CD4-positive, alpha-beta memory T cell (primary cell): ENCODE measurements at regions not wholly inside any gene's neighbourhood (a gene's known extent, or its start where the extent isn't known, plus 50 kb on each side); places are given as distances from the start of the nearest gene placed in this dataset.

ENCODE experiments used
- CTCF ChIA-PET: fragments of 350-600 bp; sonication (Branson Sonifier 250); formaldehyde crosslinking; loops from one replicate; lab custom pipeline; 2021; ENCODE audit warnings: inconsistent platforms; ENCODE audit not compliant: partially characterized antibody; lab: Charles Lee
- POLR2A ChIA-PET: fragments of 350-600 bp; sonication (Branson Sonifier 250); formaldehyde crosslinking; loops from one replicate; lab custom pipeline; 2021; ENCODE audit not compliant: partially characterized antibody; lab: Charles Lee
- DNase-seq, 5 donors: peaks; one replicate each; pipeline versions ENCODE4 v3.0.0 to v3.0.0-alpha.2; 2020 to 2022; ENCODE audit warnings: mixed read lengths in 1 of 5
- H3K27ac ChIP-seq: one replicate; pipeline ENCODE4 v1.7.0; 2013; ENCODE audit warnings: low read depth, low read length
- H3K27me3 ChIP-seq: 2 replicates; pipeline ENCODE4 v1.7.0; 2013; ENCODE audit warnings: mild to moderate bottlenecking, low read length, moderate library complexity; ENCODE audit not compliant: insufficient read depth
- H3K36me3 ChIP-seq: 2 replicates; pipeline ENCODE4 v1.7.0; 2013; ENCODE audit warnings: mild to moderate bottlenecking, low read length, moderate library complexity; ENCODE audit not compliant: insufficient read depth
- H3K4me1 ChIP-seq: 2 replicates; pipeline ENCODE4 v1.7.0; 2013; ENCODE audit warnings: mild to moderate bottlenecking, low read length, moderate library complexity; ENCODE audit not compliant: insufficient read depth
- H3K4me3 ChIP-seq, 2 donors: one replicate each; pipeline ENCODE4 v1.7.0; 2013; ENCODE audit warnings: low read length in 2 of 2, mild to moderate bottlenecking in 1 of 2
- H3K9me3 ChIP-seq, 2 donors: one replicate each; pipeline ENCODE4 v1.7.0; 2013; ENCODE audit warnings: low read length in 2 of 2, control low read depth in 1 of 2; ENCODE audit not compliant: control insufficient read depth in 1 of 2
- H3K27ac Mint-ChIP-seq, 7 donors: one replicate each; pipeline ENCODE4 v1.8.0; 2020 to 2021; ENCODE audit warnings: mixed read lengths in 7 of 7, mild to moderate bottlenecking in 6 of 7, inconsistent platforms in 3 of 7, moderate library complexity in 3 of 7
- H3K27me3 Mint-ChIP-seq, 2 donors: one replicate each; pipeline ENCODE4 v1.8.0; 2020 to 2021; ENCODE audit warnings: mixed read lengths in 2 of 2
- H3K36me3 Mint-ChIP-seq, 2 donors: one replicate each; pipeline ENCODE4 v1.8.0; 2020 to 2021; ENCODE audit warnings: mixed read lengths in 2 of 2, inconsistent platforms in 1 of 2, mild to moderate bottlenecking in 1 of 2
- H3K4me1 Mint-ChIP-seq, 4 donors: one replicate each; pipeline ENCODE4 v1.8.0; 2020 to 2021; ENCODE audit warnings: mixed read lengths in 4 of 4, mild to moderate bottlenecking in 1 of 4
- H3K4me3 Mint-ChIP-seq, 8 donors: one replicate each; pipeline ENCODE4 v1.8.0; 2020 to 2021; ENCODE audit warnings: mixed read lengths in 8 of 8, mild to moderate bottlenecking in 7 of 8, moderate library complexity in 6 of 8, inconsistent platforms in 3 of 8
- H3K9me3 Mint-ChIP-seq, 8 donors: one replicate each; pipeline ENCODE4 v1.8.0; 2020 to 2021; ENCODE audit warnings: mixed read lengths in 8 of 8, mild to moderate bottlenecking in 5 of 8, inconsistent platforms in 3 of 8, moderate library complexity in 1 of 8
- intact Hi-C: fragments of 100-400 bp; cut with micrococcal nuclease; formaldehyde crosslinking; loops from one replicate; pipeline ENCODE4 v1.15.1; 2023

GRCh38 chr2:57527685-57528084, 518.9 kb upstream of the VRK2 start:
- ChIA-PET POLR2A (no interaction called here), CTCF (interaction anchor here (0.9 kb wide), 1 partner anchor 10 kb away, joined by 4 read pairs; no protein-coding TSS in a partner anchor)
- no peaks in the 10 kb centered on the region for H3K9me3 ChIP-seq
- intact Hi-C loops, result no loop called here
- H3K4me1 ChIP-seq, result no peaks in the 10 kb centered on the region
- Mint-ChIP-seq H3K27ac (no peak overlapping the region), H3K4me3 (no peak overlapping the region), H3K27me3 (no peaks in the 10 kb centered on the region), H3K9me3 (peaks cover 3 to 38% (median 29%) of the 10 kb centered on the region in 8 donors), H3K36me3 (peaks cover 0 to 4% of the 10 kb centered on the region in 2 donors), H3K4me1 (no peaks in the 10 kb centered on the region)
- no peaks in the 10 kb centered on the region for H3K36me3 ChIP-seq
- no peak for DNase-seq
- H3K27me3 ChIP-seq, result no peaks in the 10 kb centered on the region
- no peak overlapping the region for H3K4me3 ChIP-seq
- no peak overlapping the region for H3K27ac ChIP-seq

GRCh38 chr2:57528499-57528898, 518.1 kb upstream of the VRK2 start:
- H3K27ac Mint-ChIP-seq, result no peak overlapping the region
- DNase-seq, result no peak
- H3K27me3 Mint-ChIP-seq, result no peaks in the 10 kb centered on the region
- Histone ChIP-seq H3K4me3 (no peak overlapping the region), H3K4me1 (no peaks in the 10 kb centered on the region), H3K27ac (no peak overlapping the region), H3K36me3 (no peaks in the 10 kb centered on the region), H3K9me3 (no peaks in the 10 kb centered on the region), H3K27me3 (no peaks in the 10 kb centered on the region)
- no peak overlapping the region for H3K4me3 Mint-ChIP-seq
- no peaks in the 10 kb centered on the region for H3K4me1 Mint-ChIP-seq
- peaks cover 0 to 4% of the 10 kb centered on the region in 2 donors for H3K36me3 Mint-ChIP-seq
- intact Hi-C loops, result no loop called here
- POLR2A ChIA-PET, result no interaction called here
- CTCF ChIA-PET, result interaction anchor here (1.0 kb wide), 1 partner anchor 10 kb away, joined by 4 read pairs; no protein-coding TSS in a partner anchor
- peaks cover 3 to 34% (median 24%) of the 10 kb centered on the region in 8 donors for H3K9me3 Mint-ChIP-seq

- Histone ChIP-seq H3K4me1 (no peaks in the 10 kb centered on the region), H3K9me3 (no peaks in the 10 kb centered on the region), H3K36me3 (no peaks in the 10 kb centered on the region), H3K27me3 (no peaks in the 10 kb centered on the region), H3K4me3 (no peak overlapping the region), H3K27ac (no peak overlapping the region)
- POLR2A ChIA-PET, result no interaction called here
- Mint-ChIP-seq H3K27ac (no peak overlapping the region), H3K9me3 (peaks cover 0 to 40% (median 8%) of the 10 kb centered on the region in 8 donors), H3K4me3 (no peak overlapping the region), H3K36me3 (no peaks in the 10 kb centered on the region), H3K27me3 (no peaks in the 10 kb centered on the region), H3K4me1 (no peaks in the 10 kb centered on the region)
- intact Hi-C loops, result no loop called here
- CTCF ChIA-PET, result no interaction called here
- no peak for DNase-seq
Measured at GRCh38 chr2:57534358-57534757, 512.2 kb upstream of the VRK2 start.

- no peak for DNase-seq
- intact Hi-C loops, result no loop called here
- H3K36me3 ChIP-seq, result no peaks in the 10 kb centered on the region
Measured at GRCh38 chr2:57536535-57537231, 509.9 kb upstream of the VRK2 start.

GRCh38 chr2:57539761-57540160, 506.8 kb upstream of the VRK2 start:
- H3K4me1 Mint-ChIP-seq, result no peaks in the 10 kb centered on the region
- ChIA-PET CTCF (no interaction called here), POLR2A (no interaction called here)
- Histone ChIP-seq H3K27ac (no peak overlapping the region), H3K4me1 (no peaks in the 10 kb centered on the region), H3K27me3 (no peaks in the 10 kb centered on the region), H3K36me3 (no peaks in the 10 kb centered on the region), H3K9me3 (no peaks in the 10 kb centered on the region), H3K4me3 (no peak overlapping the region)
- H3K27me3 Mint-ChIP-seq, result no peaks in the 10 kb centered on the region
- H3K27ac Mint-ChIP-seq, result no peak overlapping the region
- no peaks in the 10 kb centered on the region for H3K36me3 Mint-ChIP-seq
- intact Hi-C loops, result no loop called here
- peaks cover 2 to 28% (median 11%) of the 10 kb centered on the region in 8 donors for H3K9me3 Mint-ChIP-seq
- H3K4me3 Mint-ChIP-seq, result no peak overlapping the region
- no peak for DNase-seq

More at GRCh38 chr2:57536535-57537231, 509.9 kb upstream of the VRK2 start:
- Mint-ChIP-seq H3K9me3 (peaks cover 0 to 36% (median 6%) of the 10 kb centered on the region in 8 donors), H3K27me3 (no peaks in the 10 kb centered on the region), H3K36me3 (no peaks in the 10 kb centered on the region), H3K27ac (no peak overlapping the region), H3K4me3 (no peak overlapping the region), H3K4me1 (no peaks in the 10 kb centered on the region)
- ChIA-PET POLR2A (no interaction called here), CTCF (no interaction called here)
- no peaks in the 10 kb centered on the region for H3K9me3 ChIP-seq
- no peaks in the 10 kb centered on the region for H3K4me1 ChIP-seq
- no peak overlapping the region for H3K27ac ChIP-seq
- H3K27me3 ChIP-seq, result no peaks in the 10 kb centered on the region
- no peak overlapping the region for H3K4me3 ChIP-seq

- Histone ChIP-seq H3K27ac (no peak overlapping the region), H3K36me3 (no peaks in the 10 kb centered on the region), H3K9me3 (no peaks in the 10 kb centered on the region), H3K4me1 (no peaks in the 10 kb centered on the region), H3K27me3 (no peaks in the 10 kb centered on the region), H3K4me3 (no peak overlapping the region)
- Mint-ChIP-seq H3K27me3 (no peaks in the 10 kb centered on the region), H3K27ac (no peak overlapping the region), H3K4me3 (no peak overlapping the region), H3K36me3 (no peaks in the 10 kb centered on the region), H3K4me1 (no peaks in the 10 kb centered on the region), H3K9me3 (peaks cover 2 to 41% (median 25%) of the 10 kb centered on the region in 8 donors)
- intact Hi-C loops, result no loop called here
- POLR2A ChIA-PET, result no interaction called here
- CTCF ChIA-PET, result no interaction called here
- no peak for DNase-seq
Measured at GRCh38 chr2:57542081-57542480, 504.5 kb upstream of the VRK2 start.

- H3K27me3 Mint-ChIP-seq, result no peaks in the 10 kb centered on the region
- Histone ChIP-seq H3K27me3 (no peaks in the 10 kb centered on the region), H3K9me3 (no peaks in the 10 kb centered on the region), H3K4me3 (no peak overlapping the region), H3K27ac (no peak overlapping the region), H3K4me1 (no peaks in the 10 kb centered on the region), H3K36me3 (no peaks in the 10 kb centered on the region)
- DNase-seq, result no peak
- intact Hi-C loops, result no loop called here
- no peaks in the 10 kb centered on the region for H3K4me1 Mint-ChIP-seq
- no peak overlapping the region for H3K27ac Mint-ChIP-seq
- H3K9me3 Mint-ChIP-seq, result peaks cover 2 to 46% (median 24%) of the 10 kb centered on the region in 8 donors
- H3K4me3 Mint-ChIP-seq, result no peak overlapping the region
- H3K36me3 Mint-ChIP-seq, result no peaks in the 10 kb centered on the region
- ChIA-PET CTCF (no interaction called here), POLR2A (no interaction called here)
Measured at GRCh38 chr2:57543211-57543610, 503.4 kb upstream of the VRK2 start.
